HT-29 (cell line): ENCODE measurements at regions not wholly inside any gene's neighbourhood (a gene's known extent, or its start where the extent isn't known, plus 50 kb on each side); places are given as distances from the start of the nearest gene placed in this dataset.
"Not testable (repeated sequence)": the region's sequence is repeated elsewhere in the genome, so short reads cannot be mapped to it uniquely, and the experiment has no call there.

Source experiments
- DNase-seq: peaks from one replicate; pipeline ENCODE4 v3.0.0-alpha.2; 2015; ENCODE audit warnings: low spot score

DNA sequence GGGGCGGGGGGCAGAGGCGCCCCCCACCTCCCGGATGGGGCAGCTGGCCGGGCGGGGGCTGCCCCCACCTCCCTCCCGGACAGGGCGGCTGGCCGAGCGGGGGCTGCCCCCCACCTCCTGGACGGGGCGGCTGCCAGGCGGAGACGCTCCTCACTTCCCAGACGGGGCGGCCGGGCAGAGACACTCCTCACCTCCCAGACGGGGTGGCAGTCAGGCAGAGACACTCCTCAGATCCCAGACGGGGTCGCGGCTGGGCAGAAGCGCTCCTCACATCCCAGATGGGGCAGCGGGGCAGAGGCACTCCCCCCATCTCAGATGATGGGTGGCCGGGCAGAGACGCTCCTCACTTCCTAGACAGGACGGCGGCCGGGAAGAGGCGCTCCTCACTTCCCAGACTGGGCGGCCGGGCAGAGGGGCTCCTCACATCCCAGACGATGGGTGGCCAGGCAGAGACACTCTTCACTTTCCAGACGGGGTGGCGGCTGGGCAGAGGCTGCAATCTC, 240.1 kb downstream of the NPIPA7 start:
- not testable (repeated sequence) for DNase-seq

DNA sequence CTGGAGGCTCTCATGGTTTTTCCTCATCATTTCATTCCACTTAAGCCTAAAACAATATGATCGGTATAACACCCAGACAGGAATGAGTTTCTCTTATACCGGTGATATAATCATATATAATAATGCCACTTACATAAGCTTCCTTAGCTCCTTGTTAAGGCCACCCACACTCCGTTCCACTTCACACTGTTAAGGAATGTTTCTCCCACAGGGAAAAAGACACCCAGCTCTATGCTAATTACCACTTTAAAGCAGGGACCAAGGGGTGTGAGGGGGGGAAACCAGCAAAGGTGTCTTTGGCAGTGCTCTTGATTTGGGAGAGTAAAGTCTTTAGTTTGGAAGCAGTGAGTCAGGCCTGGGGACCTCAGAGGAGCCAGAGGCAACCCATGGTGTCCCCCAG, 245.4 kb downstream of the NPIPA7 start:
- DNase-seq = not testable (repeated sequence)

GRCh38 chr16:16625140-16625539, 246.2 kb downstream of the NPIPA7 start:
- not testable (repeated sequence) for DNase-seq

- not testable (repeated sequence) for DNase-seq
Measured at GRCh38 chr16:16627865-16628264, 248.9 kb downstream of the NPIPA7 start.

DNA sequence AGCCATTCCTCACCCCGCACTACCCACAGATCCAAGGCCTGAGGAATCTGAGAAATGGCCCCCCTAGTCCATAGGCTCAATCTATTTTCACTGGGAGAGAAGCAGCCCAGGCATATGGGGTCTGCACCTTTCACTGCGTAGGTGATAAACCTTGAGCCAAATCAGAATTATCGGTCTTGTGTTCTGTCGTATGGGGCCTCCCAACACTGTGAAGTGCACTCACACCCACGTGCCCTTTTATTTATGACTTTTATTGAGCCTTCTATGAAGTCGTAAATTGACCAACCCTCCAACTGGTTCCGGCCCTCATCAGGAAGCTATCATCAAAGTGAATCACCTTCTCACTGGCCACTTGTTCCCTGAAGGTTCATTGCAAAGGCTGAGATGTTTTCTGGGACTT, 259.3 kb downstream of the NPIPA7 start:
- not testable (repeated sequence) for DNase-seq

GRCh38 chr16:16638714-16639113, 259.8 kb downstream of the NPIPA7 start:
- not testable (repeated sequence) for DNase-seq

GRCh38 chr16:16643828-16644227, 264.9 kb downstream of the NPIPA7 start:
- DNase-seq = not testable (repeated sequence)

GRCh38 chr16:16648002-16648401, 269.1 kb downstream of the NPIPA7 start:
- DNase-seq = not testable (repeated sequence)

DNA sequence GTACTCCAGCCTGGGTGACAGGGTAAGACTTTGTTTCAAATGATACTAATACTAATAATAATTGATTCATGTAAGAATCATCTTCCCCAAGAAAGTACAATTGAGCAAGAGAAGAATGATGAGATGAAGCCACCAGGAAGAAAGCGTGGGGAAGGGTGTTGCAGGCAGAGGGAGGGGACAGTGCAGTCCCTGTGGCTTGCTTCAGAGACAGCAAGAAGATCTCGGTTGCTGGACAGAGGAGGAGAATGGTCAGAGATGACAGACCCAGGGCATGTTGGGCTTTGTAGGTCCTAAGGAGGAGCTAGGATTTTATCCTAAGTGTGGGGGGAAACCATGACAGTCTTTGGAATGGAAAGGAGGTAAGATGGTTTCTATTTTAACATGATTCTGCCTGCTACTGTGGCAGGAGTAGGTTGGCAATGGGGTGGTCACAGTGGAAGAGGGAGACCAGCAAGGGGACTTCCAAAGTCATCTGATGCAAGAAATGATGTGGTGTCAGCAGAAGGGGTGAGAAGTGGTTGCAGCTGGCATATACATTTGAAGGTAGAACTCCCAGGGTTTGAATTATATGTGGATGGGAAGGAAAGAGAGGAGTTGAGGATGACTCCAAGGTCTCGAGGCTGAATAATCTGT, 293.4 kb downstream of the NPIPA7 start:
- DNase-seq = not testable (repeated sequence)

GRCh38 chr16:16674820-16675219, 295.9 kb downstream of the NPIPA7 start:
- not testable (repeated sequence) for DNase-seq

DNA sequence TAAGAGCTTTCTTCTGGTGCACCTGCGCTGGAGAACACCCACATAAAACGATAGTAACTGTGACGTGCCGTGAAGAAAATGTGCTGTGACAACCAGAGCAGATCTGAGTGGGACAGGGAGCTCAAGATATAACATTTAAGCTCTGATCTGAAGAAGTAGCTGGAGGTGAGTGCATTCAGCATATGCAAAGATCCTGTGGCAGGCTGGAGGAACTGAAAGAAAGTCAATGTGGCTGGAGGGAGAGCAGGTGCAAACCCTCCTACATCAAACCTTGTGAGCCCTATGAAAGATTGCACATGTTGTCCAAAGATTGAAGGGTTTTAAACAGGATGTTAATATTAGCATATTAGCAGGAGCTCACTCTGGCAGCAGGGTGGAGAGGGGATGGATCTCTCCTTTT, 342.9 kb downstream of the NPIPA7 start:
- DNase-seq = not testable (repeated sequence)

DNA sequence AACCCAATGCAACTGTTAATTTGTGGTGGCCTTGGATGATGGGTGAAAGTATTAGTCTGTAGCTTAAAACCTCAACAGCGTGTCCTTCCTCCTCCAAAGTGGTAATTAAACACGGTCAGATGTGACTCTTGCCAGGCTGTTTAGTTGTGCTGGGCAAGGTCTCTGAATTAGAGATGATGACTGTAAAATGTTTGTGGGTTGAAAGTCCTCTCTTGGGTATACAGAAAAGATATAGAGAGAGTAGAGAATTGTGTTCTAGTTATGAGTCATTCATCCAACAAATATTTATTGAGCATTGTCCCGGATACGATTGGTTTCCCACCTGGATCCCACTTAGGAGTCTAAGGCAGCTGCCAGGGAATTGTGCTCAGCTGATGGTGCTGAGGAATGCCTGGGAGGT, 343.7 kb downstream of the NPIPA7 start:
- not testable (repeated sequence) for DNase-seq

DNA sequence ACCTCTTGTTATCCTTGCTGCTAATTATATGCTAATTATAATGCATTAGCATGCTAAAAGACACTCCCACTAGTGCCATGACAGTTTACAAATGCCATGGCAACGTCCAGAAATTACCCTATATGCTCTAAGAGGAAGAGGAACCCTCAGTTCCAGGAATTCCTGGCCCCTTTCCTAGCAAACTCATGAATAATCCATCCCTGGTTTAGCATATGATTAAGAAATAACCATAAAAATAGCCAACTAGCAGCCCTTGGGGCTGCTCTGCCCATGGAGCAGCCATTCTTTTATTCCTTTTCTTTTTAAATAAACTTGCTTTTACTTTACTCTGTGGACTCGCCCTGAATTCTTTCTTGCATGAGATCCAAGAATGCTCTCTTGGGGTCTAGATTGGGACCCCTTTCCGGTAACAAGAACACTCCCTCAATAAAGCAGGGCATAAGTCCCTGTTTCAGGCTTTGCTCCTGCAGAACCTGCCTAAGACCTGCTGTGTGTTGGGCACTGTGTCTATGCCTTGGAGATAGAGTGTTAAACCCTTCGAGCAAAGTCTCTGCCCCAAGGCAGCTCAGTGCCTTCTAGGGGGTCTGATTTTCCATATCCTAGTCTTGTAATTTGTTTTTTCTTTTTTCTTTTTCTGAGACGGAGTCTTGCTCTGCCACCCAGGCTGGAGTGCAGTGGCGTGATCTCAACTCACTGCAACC, 345.0 kb downstream of the NPIPA7 start:
- not testable (repeated sequence) for DNase-seq

GRCh38 chr16:16727048-16727447, 348.1 kb downstream of the NPIPA7 start:
- DNase-seq = not testable (repeated sequence)

GRCh38 chr16:16742573-16742972, 363.6 kb downstream of the NPIPA7 start:
- DNase-seq = not testable (repeated sequence)

DNA sequence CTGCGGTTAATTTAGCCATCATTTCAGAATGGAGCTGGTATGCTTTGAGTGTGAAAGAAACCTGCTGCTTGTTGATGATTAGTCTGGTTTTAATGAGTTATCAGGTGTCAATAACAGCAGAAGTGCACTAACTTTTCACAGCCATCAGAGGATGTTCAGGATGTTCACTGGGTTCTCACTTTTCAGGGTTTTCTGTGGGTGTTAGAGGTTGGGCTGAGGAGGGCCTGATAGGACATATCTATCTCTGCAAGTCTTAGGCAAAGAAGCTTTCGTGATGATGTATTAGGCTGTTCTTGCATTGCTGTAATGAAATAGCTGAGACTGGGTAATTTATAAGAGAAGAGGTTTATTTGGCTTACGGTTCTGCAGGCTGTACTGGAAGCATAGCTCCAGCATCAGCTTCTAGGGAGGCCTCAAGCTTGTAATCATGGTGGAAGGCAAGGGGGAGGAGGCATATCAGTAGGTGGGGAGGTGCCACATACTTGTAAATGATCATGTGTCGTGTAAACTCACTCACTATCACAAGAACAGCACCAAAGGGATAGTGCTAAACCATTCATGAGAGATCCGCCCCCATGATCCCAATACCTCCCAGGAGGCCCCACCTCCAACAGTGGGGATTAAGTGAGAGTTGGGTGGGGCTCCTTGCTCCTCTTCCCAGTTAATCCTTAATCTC, 376.2 kb downstream of the NPIPA7 start:
- DNase-seq = not testable (repeated sequence)

- no peak for DNase-seq
Measured at GRCh38 chr16:16763449-16763848, 384.5 kb downstream of the NPIPA7 start.

GRCh38 chr16:16770717-16771116, 391.8 kb downstream of the NPIPA7 start:
- DNase-seq = not testable (repeated sequence)

DNA sequence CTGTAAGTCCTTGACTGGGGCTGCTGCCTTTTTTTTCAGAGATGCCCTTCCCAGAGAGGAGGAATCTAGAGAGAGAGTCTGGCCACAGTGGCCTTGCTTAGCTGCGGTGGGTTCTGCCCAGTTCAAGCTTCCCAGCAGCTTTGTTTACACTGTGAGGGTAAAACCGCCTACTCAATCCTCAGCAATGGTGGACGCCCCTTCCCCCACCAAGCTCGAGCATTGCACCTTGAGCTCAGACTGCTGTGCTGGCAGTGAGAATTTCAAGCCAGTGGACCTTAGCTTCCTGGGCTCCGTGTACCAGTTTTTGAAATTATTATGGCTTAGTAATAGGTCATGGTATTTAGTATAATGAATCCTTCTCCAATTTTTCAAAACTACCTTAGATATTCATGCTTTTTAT, 395.4 kb downstream of the NPIPA7 start:
- DNase-seq = no peak

DNA sequence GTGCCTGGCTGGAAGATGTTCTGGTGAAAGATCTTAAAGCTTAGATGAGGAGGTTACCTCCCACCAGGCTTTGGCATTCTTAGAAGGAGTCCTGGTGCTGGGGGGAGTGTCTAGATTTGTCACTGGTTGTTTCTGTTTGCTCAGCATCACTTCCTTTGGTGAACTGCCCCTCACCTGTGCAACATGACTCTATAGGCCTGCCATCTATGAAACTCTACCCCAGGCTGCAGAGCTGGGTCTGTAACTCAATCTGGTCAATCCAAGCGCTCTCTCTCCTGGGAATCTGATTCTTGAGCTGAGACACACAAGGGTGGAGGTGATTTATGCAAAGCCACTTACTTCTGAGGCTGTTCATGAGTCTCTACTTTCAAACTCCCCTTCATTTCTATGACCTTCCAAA, 399.4 kb downstream of the NPIPA7 start:
- DNase-seq = no peak

GRCh38 chr16:16780588-16780987, 401.6 kb downstream of the NPIPA7 start:
- no peak for DNase-seq

- DNase-seq = no peak
Measured at GRCh38 chr16:16782153-16782552, 403.2 kb downstream of the NPIPA7 start.
